ENCODE measurements at regions not wholly inside any gene's neighbourhood (a gene's known extent, or its start where the extent isn't known, plus 50 kb on each side); places are given as distances from the start of the nearest gene placed in this dataset.

DNA sequence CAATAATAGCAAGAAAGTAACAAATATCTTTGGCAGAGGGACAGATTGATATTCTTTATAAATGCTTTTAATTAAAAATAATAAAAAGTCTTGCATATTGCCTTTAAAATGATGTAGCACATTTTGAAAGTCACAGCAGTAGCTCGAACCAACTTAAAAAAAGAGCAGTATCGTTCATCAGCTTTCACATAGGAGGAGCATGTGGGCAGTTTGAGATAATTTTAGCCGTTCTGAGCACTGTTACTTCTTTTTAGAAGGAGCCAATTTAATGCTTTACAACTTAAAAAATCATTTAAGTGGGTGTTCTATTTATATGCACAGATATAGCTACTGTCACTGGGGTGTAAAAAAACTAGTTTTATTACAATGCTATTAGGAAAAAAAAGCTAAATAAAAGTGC is 622.7 kb upstream of the GBE1 start:
- intact Hi-C loops (cut with micrococcal nuclease), result no loop called here
- Mint-ChIP-seq H3K9me3 (peaks cover 0 to 13% (median 4%) of the 10 kb centered on the region in 7 donors), H3K27ac (no peak overlapping the region), H3K36me3 (no peaks in the 10 kb centered on the region), H3K4me3 (no peak overlapping the region), H3K4me1 (no peaks in the 10 kb centered on the region), H3K27me3 (ENCODE audit: low read depth in 3 of 3) (peaks cover 0 to 4% (median 0%) of the 10 kb centered on the region in 3 donors)
- H2AFZ ChIP-seq (ENCODE audit: insufficient read depth, low read depth, low read length, poor library complexity, severe bottlenecking), result no peak overlapping the region
- no peak overlapping the region for H3K27ac ChIP-seq (ENCODE audit: low read depth in 1 of 2, low read length in 2 of 2)
- WGBS (ENCODE audit: insufficient coverage), result no CpG with 5 or more reads among the region's 3 CpGs
- no peak overlapping the region for H3K4me3 ChIP-seq (replicated peaks in 1 of 3; ENCODE audit: low read depth in 2 of 3, low read length in 3 of 3)
- no peak overlapping the region for H3K4me2 ChIP-seq (replicated peaks; ENCODE audit: extremely low read depth, low read length, poor library complexity, severe bottlenecking)
- H3K79me2 ChIP-seq (ENCODE audit: insufficient read depth, low read length), result no peaks in the 10 kb centered on the region
- H3K36me3 ChIP-seq (replicated peaks in 1 of 2; ENCODE audit: control insufficient read depth in 1 of 2, insufficient read depth in 2 of 2, low read length in 2 of 2), result no peaks in the 10 kb centered on the region
- H3K9ac ChIP-seq (ENCODE audit: insufficient read depth, low read length, poor library complexity, severe bottlenecking), result no peak overlapping the region
- no peaks in the 10 kb centered on the region for H3K27me3 ChIP-seq (ENCODE audit: control insufficient read depth in 2 of 2, insufficient read depth in 2 of 2, low read length in 2 of 2)
- no peaks in the 10 kb centered on the region for H4K20me1 ChIP-seq (ENCODE audit: insufficient read depth, low read length)
- no peaks in the 10 kb centered on the region for H3K4me1 ChIP-seq (ENCODE audit: control insufficient read depth in 1 of 2, insufficient read depth in 2 of 2, low read length in 2 of 2)
- TF ChIP-seq, protein P1, sequence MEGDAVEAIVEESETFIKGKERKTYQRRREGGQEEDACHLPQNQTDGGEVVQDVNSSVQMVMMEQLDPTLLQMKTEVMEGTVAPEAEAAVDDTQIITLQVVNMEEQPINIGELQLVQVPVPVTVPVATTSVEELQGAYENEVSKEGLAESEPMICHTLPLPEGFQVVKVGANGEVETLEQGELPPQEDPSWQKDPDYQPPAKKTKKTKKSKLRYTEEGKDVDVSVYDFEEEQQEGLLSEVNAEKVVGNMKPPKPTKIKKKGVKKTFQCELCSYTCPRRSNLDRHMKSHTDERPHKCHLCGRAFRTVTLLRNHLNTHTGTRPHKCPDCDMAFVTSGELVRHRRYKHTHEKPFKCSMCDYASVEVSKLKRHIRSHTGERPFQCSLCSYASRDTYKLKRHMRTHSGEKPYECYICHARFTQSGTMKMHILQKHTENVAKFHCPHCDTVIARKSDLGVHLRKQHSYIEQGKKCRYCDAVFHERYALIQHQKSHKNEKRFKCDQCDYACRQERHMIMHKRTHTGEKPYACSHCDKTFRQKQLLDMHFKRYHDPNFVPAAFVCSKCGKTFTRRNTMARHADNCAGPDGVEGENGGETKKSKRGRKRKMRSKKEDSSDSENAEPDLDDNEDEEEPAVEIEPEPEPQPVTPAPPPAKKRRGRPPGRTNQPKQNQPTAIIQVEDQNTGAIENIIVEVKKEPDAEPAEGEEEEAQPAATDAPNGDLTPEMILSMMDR (IDR thresholded peaks at IDR 0.05), result no peak
- H3K9me3 ChIP-seq (replicated peaks in 1 of 2; ENCODE audit: control insufficient read depth in 1 of 2, insufficient read depth in 1 of 2, low read length in 2 of 2), result peaks cover 2 to 10% of the 10 kb centered on the region in 2 donors
- no peak for DNase-seq

DNA sequence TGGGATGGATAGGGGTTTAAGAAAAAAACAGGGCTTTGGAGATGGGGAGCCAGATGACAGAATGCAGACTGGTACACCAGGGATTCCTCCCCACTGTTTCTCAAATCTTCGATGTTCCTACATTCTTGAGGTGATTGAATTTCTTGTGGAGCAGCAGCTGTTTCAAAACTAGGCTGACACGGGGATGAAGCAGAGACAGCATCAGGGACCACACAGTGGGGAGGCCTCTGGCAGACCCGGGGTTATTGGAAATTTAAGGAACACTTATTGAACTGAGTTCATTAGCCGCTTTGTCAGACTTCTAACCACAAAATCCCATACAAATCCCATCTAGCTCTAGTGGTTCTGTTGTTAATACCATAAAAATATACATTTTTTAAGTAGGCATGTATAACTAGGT is 621.4 kb upstream of the GBE1 start:
- no peaks in the 10 kb centered on the region for H3K4me1 ChIP-seq (ENCODE audit: control insufficient read depth in 1 of 2, insufficient read depth in 2 of 2, low read length in 2 of 2)
- H3K27me3 Mint-ChIP-seq (ENCODE audit: low read depth in 3 of 3), result peaks cover 0 to 4% (median 0%) of the 10 kb centered on the region in 3 donors
- no peak overlapping the region for H3K4me2 ChIP-seq (replicated peaks; ENCODE audit: extremely low read depth, low read length, poor library complexity, severe bottlenecking)
- no peaks in the 10 kb centered on the region for H3K79me2 ChIP-seq (ENCODE audit: insufficient read depth, low read length)
- no peaks in the 10 kb centered on the region for H3K36me3 ChIP-seq (replicated peaks in 1 of 2; ENCODE audit: control insufficient read depth in 1 of 2, insufficient read depth in 2 of 2, low read length in 2 of 2)
- H4K20me1 ChIP-seq (ENCODE audit: insufficient read depth, low read length), result no peaks in the 10 kb centered on the region
- H3K27ac Mint-ChIP-seq, result no peak overlapping the region
- no peak overlapping the region for H3K4me3 ChIP-seq (replicated peaks in 1 of 3; ENCODE audit: low read depth in 2 of 3, low read length in 3 of 3)
- peaks cover 3 to 16% (median 4%) of the 10 kb centered on the region in 7 donors for H3K9me3 Mint-ChIP-seq
- no peaks in the 10 kb centered on the region for H3K4me1 Mint-ChIP-seq
- TF ChIP-seq, protein P1 (IDR thresholded peaks at IDR 0.05), result no peak
- H3K27ac ChIP-seq (ENCODE audit: low read depth in 1 of 2, low read length in 2 of 2), result no peak overlapping the region
- H3K4me3 Mint-ChIP-seq, result no peak overlapping the region
- H3K9ac ChIP-seq (ENCODE audit: insufficient read depth, low read length, poor library complexity, severe bottlenecking), result no peak overlapping the region
- no peaks in the 10 kb centered on the region for H3K27me3 ChIP-seq (ENCODE audit: control insufficient read depth in 2 of 2, insufficient read depth in 2 of 2, low read length in 2 of 2)
- DNase-seq, result no peak
- H3K36me3 Mint-ChIP-seq, result no peaks in the 10 kb centered on the region
- WGBS (ENCODE audit: insufficient coverage), result 92% methylated on average over 2 of the region's 4 CpGs
- H2AFZ ChIP-seq (ENCODE audit: insufficient read depth, low read depth, low read length, poor library complexity, severe bottlenecking), result no peak overlapping the region
- H3K9me3 ChIP-seq (replicated peaks in 1 of 2; ENCODE audit: control insufficient read depth in 1 of 2, insufficient read depth in 1 of 2, low read length in 2 of 2), result peaks cover 9 to 18% of the 10 kb centered on the region in 2 donors
- intact Hi-C loops (cut with micrococcal nuclease), result no loop called here

Data from CD14-positive monocyte (primary cell).